Fibroblast of the aortic adventitia (primary cell): ENCODE measurements at regions not wholly inside any gene's neighbourhood (a gene's known extent, or its start where the extent isn't known, plus 50 kb on each side); places are given as distances from the start of the nearest gene placed in this dataset.

Experiments used
- DNase-seq: peaks from one replicate; pipeline ENCODE4 v3.0.0-alpha.2; 2010; ENCODE audit warnings: low read depth
- H3K4me3 ChIP-seq: 2 replicates; pipeline ENCODE4 v1.5.1; 2011; ENCODE audit warnings: low read depth, mild to moderate bottlenecking, control low read depth, low read length, moderate library complexity
- TF ChIP-seq, protein P1 (sequence below): IDR thresholded peaks from 2 replicates; pipeline ENCODE4 v1.5.1; 2011; ENCODE audit warnings: mild to moderate bottlenecking, low read length, control low read depth, inconsistent platforms; ENCODE audit not compliant: insufficient read depth

DNA sequence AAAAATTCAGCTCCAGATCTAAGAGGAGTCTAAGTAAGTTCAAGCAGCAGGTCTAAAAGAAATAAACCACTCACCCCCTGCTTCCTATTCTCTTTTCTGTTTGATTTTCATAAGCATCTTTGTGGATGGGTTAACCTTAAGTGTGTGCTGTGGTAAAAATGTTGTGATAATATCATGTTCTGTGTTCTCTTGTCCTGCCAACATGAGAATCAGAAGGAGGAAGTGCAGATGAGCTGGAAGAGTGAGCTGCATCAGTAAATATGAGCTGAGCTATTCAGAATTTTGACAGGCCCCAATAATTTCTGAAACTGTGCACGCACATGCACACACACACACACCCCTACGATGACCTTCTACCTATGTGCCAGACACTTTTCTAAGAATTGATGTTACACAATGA lies 186.5 kb upstream of the ANKRD55 start:
- TF ChIP-seq, protein P1, sequence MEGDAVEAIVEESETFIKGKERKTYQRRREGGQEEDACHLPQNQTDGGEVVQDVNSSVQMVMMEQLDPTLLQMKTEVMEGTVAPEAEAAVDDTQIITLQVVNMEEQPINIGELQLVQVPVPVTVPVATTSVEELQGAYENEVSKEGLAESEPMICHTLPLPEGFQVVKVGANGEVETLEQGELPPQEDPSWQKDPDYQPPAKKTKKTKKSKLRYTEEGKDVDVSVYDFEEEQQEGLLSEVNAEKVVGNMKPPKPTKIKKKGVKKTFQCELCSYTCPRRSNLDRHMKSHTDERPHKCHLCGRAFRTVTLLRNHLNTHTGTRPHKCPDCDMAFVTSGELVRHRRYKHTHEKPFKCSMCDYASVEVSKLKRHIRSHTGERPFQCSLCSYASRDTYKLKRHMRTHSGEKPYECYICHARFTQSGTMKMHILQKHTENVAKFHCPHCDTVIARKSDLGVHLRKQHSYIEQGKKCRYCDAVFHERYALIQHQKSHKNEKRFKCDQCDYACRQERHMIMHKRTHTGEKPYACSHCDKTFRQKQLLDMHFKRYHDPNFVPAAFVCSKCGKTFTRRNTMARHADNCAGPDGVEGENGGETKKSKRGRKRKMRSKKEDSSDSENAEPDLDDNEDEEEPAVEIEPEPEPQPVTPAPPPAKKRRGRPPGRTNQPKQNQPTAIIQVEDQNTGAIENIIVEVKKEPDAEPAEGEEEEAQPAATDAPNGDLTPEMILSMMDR, result no peak
- H3K4me3 ChIP-seq, result no peak overlapping the region
- DNase-seq, result no peak

DNA sequence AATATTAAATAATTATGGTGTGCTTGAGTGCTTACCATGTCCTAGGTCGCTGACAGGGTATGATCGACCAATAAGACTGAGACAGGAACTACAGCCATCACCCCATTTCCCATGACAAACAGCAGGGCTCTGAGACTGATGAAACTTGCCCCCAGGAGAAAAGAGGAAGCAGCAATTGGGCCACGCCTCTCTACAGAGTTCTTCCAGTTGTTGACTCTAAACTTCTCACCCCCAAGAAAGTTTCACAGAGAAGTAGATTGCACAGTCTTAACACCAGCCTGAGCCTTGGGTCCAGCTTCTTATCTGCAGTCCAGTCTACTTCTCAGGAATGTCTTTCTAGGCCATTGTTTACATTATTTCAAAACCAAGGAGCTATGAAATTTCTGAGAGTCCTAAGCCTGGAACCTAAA lies 182.2 kb upstream of the ANKRD55 start:
- peak; percentile 85 for DNase-seq
- TF ChIP-seq, protein P1, result no peak
- H3K4me3 ChIP-seq, result no peak overlapping the region

DNA sequence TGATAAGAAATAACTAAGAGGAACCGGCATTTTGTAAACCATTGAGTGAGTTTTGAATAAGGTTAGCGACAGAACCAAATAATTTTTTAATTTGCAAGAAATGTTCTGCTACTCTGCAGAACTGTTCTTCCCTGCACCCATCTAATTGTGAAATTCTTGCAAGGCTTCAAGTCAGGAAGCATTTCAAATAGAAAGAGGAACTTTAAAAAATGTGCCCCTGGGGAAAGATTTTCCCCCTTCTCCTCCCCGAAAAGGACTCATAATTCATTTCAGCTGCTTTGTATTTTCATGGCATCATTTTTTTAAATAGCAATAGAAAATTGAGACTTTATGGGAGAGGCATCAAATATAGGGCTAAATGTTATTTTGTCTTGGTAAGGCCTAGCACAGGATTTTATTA lies 180.9 kb upstream of the ANKRD55 start:
- TF ChIP-seq, protein P1, result no peak
- DNase-seq, result peak; percentile 32
- no peak overlapping the region for H3K4me3 ChIP-seq

DNA sequence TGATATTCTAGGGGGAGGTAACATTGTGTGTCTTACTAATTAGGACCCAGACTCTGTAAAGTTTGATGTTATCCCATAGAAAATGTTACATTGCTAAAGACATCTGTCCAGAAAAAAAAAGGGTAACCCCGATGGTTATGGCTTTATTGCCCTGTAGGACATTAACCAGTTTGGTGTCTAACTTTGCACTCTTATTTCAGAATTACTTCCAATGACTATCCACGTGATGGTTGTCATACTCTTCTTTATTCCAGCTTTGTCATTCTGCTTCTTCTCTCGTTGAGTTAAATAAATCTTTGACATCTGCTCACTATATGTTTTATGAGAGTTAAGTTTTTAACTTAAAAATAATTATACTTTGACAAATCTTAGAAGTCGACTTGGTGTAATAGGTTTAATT lies 180.4 kb upstream of the ANKRD55 start:
- no peak overlapping the region for H3K4me3 ChIP-seq
- TF ChIP-seq, protein P1, result no peak
- no peak for DNase-seq

DNA sequence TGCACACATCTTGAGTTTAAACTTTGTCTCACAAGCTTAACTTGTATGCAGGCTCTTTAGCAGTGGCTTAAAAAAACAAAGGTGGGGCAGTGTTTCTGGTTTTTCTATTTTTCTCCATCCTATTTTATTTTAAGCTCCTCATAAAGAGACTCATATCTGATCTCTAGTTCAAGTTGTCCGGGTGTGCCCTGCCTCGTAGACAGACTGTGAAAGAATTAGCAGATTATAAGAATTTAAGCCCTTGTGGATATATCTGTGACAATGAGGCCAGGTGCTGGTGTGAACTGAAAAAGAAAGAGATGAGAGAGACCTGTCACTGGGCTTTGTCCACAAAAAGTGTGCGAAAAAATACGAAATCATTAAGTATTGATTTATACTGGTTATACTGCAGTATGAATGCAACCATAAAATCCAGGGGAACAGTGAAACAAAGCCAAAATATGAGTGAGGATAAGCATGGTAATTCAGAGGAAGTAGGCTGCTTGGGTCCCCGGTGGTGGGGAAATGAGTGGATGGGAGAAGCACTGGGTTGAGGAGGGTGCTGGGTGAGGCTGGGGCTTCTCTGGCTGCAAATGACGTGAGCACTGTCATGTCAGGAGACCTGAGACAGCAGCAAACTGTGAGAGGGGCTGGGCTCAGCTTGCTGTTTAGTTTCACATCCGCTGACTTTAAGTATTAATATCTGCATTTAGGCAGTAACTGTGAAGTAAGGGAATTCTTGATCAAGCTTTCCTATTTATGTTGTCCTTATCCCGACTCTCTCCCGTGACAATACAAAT lies 179.7 kb upstream of the ANKRD55 start:
- H3K4me3 ChIP-seq, result no peak overlapping the region
- no peak for DNase-seq
- TF ChIP-seq, protein P1, result no peak

DNA sequence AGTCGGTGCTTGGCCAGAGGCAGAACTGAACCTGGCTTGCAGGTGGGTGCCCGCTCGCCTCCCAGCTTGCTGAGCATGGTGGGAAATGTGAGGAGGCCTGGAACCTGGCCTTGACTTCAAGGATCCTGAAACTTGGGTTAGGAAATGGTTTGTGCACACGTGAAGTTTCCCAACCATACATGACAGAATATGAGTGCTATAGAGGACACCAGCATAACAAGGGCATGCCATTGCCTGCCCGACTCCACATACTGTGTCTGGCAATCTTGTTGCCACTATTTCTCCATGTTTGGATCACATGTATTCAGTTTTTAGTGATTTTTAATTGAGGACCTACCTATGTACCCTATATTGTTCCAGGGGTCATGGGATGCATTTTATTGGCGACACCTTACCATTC lies 177.6 kb upstream of the ANKRD55 start:
- DNase-seq, result no peak
- TF ChIP-seq, protein P1, result no peak
- no peak overlapping the region for H3K4me3 ChIP-seq
